ENCODE measurements at regions not wholly inside any gene's neighbourhood (a gene's known extent, or its start where the extent isn't known, plus 50 kb on each side); places are given as distances from the start of the nearest gene placed in this dataset.

- DNase-seq (ENCODE audit: low spot score), result no peak
- TF ChIP-seq, protein P1, sequence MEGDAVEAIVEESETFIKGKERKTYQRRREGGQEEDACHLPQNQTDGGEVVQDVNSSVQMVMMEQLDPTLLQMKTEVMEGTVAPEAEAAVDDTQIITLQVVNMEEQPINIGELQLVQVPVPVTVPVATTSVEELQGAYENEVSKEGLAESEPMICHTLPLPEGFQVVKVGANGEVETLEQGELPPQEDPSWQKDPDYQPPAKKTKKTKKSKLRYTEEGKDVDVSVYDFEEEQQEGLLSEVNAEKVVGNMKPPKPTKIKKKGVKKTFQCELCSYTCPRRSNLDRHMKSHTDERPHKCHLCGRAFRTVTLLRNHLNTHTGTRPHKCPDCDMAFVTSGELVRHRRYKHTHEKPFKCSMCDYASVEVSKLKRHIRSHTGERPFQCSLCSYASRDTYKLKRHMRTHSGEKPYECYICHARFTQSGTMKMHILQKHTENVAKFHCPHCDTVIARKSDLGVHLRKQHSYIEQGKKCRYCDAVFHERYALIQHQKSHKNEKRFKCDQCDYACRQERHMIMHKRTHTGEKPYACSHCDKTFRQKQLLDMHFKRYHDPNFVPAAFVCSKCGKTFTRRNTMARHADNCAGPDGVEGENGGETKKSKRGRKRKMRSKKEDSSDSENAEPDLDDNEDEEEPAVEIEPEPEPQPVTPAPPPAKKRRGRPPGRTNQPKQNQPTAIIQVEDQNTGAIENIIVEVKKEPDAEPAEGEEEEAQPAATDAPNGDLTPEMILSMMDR (IDR thresholded peaks at IDR 0.05; ENCODE audit: extremely low read depth, missing control alignments), result no peak
These were observed 70.6 kb upstream of the LINC00305 start for GRCh38 chr18:64219517-64219916.

DNA sequence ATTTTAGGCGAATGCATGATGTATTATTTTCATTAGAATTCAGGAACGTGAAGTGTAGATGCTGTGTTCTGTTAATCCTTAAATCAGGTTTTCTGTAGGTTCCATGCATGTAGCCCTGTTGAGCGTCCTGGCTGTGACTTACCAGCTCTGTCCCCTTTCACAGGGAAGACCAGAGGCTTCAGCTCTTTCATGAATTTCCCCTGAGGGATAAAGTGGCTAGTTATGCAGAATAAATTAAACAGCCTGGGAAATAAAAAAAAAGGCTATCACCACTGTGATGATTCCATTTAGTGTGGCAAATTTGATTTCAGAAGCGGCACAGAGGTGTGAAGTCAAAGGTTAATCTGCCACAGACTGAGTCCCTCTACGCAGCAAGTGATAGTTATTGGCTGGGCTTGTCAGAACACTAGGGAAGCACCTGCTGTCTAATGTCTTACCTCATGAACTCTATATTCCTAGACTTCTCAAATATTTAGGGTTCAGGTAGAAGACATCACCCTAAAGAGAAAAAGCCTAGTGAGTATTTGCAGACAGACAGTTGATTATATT is 61.6 kb upstream of the LINC00305 start:
- TF ChIP-seq, protein P1 (IDR thresholded peaks at IDR 0.05; ENCODE audit: extremely low read depth, missing control alignments), result no peak

DNA sequence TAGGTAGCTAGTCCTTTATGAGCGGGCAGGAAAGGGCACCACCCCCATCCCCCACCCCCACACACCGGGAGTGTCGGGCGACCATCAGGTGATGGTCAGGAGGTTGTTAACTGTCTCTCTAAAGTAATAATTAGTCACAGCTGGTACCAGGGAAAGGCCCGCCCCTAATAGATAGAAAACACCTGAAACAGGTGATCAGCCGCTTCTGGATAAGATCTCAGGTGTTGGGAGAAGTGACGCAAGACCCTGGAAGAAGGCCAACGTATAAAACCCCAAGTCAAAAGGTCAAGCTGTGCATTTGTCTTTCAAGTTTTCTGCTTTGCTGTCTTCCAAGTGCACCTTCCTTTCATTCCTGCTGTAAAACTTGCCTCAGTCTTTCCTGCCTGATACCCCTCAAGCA is 59.6 kb upstream of the LINC00305 start:
- no peak for DNase-seq (ENCODE audit: low spot score)
- TF ChIP-seq, protein P1 (IDR thresholded peaks at IDR 0.05; ENCODE audit: extremely low read depth, missing control alignments), result no peak

More for the DNA sequence above, 61.6 kb upstream of the LINC00305 start:
- no peak for DNase-seq (ENCODE audit: low spot score)

DNA sequence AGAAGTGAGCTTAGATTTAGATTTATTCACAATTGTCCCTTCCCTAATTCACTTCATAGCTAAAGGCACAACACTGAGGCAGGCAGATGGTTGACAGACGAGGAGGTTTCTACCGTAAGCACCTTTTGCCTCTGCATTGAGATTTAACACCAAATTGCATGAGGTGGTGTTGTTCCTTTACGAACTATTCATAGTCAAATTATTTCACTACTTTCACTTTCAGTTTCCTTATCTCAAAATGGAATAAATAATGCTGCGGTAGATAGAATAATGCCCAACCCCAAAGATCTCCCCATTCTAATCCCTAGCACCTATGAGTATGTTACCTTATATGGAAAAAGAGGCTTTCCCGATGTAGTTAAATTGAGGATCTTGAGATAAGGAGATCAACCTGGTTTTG is 58.9 kb upstream of the LINC00305 start:
- DNase-seq (ENCODE audit: low spot score), result no peak
- TF ChIP-seq, protein P1 (IDR thresholded peaks at IDR 0.05; ENCODE audit: extremely low read depth, missing control alignments), result no peak

DNA sequence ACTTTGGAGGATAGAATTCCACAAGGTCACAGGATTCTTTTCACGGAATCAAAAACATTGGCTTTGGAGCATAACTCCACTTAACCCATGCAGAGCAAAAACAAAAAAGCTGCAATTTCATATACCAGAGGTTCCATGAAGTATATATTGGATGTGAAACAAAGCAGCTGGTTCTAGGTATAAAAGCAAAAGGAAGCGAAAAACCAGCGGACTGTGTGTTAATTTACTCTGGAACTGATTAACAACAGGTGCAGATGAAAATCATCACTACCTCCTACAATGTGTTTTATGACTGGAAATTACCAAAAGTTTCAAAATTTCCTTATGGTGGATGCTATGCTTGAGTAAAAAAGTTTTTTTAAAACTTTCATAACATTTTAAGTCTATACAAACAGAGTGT is 54.4 kb upstream of the LINC00305 start:
- TF ChIP-seq, protein P1 (IDR thresholded peaks at IDR 0.05; ENCODE audit: extremely low read depth, missing control alignments), result no peak
- DNase-seq (ENCODE audit: low spot score), result no peak

GRCh38 chr18:64202863-64203262 is 54.0 kb upstream of the LINC00305 start:
- TF ChIP-seq, protein P1 (IDR thresholded peaks at IDR 0.05; ENCODE audit: extremely low read depth, missing control alignments), result no peak
- DNase-seq (ENCODE audit: low spot score), result no peak

GRCh38 chr18:64202210-64202836 is 53.4 kb upstream of the LINC00305 start:
- DNase-seq (ENCODE audit: low spot score), result peak; percentile 53
- TF ChIP-seq, protein P1 (IDR thresholded peaks at IDR 0.05; ENCODE audit: extremely low read depth, missing control alignments), result no peak

Measured in GM20000 (cell line).